Middle frontal gyrus (tissue), 1 donor: ENCODE measurements at regions not wholly inside any gene's neighbourhood (a gene's known extent, or its start where the extent isn't known, plus 50 kb on each side); places are given as distances from the start of the nearest gene placed in this dataset.
A peak's percentile ranks its signal among the peaks of the same experiment; 100 is the strongest.

Experiments used
- DNase-seq: peaks from one replicate; pipeline ENCODE4 v3.0.0-alpha.2; 2015; ENCODE audit warnings: low spot score; ENCODE audit errors: extremely low spot score

GRCh38 chr11:70625582-70626518 lies 227.5 kb downstream of the CTTN start:
- peak; percentile 73 for DNase-seq

- DNase-seq, result no peak
These were observed 228.9 kb downstream of the CTTN start for GRCh38 chr11:70627219-70627618.

- DNase-seq, result no peak
These were observed 230.0 kb downstream of the CTTN start for GRCh38 chr11:70628176-70628854.

- no peak for DNase-seq
These were observed 230.8 kb downstream of the CTTN start for GRCh38 chr11:70628855-70629844.

GRCh38 chr11:70630068-70630467 lies 231.7 kb downstream of the CTTN start:
- DNase-seq, result no peak

GRCh38 chr11:70630816-70631623 lies 232.7 kb downstream of the CTTN start:
- no peak for DNase-seq

- DNase-seq, result no peak
These were observed 233.3 kb downstream of the CTTN start for GRCh38 chr11:70631624-70632047.

GRCh38 chr11:70633610-70634009 lies 235.3 kb downstream of the CTTN start:
- DNase-seq, result no peak

- DNase-seq, result no peak
These were observed 238.3 kb downstream of the CTTN start for GRCh38 chr11:70636659-70637058.

- no peak for DNase-seq
These were observed 239.0 kb downstream of the CTTN start for GRCh38 chr11:70637186-70637800.

GRCh38 chr11:70637949-70638583 lies 239.7 kb downstream of the CTTN start:
- no peak for DNase-seq

GRCh38 chr11:70640408-70640807 lies 242.1 kb downstream of the CTTN start:
- DNase-seq, result no peak

GRCh38 chr11:70641369-70641768 lies 243.0 kb downstream of the CTTN start:
- no peak for DNase-seq

GRCh38 chr11:70642266-70642665 lies 243.9 kb downstream of the CTTN start:
- DNase-seq, result no peak

GRCh38 chr11:70643642-70644041 lies 245.3 kb downstream of the CTTN start:
- DNase-seq, result no peak

- DNase-seq, result no peak
These were observed 246.2 kb downstream of the CTTN start for GRCh38 chr11:70644343-70645060.

- DNase-seq, result no peak
These were observed 247.2 kb downstream of the CTTN start for GRCh38 chr11:70645537-70645936.

GRCh38 chr11:70646272-70647049 lies 248.1 kb downstream of the CTTN start:
- DNase-seq, result no peak
